ENCODE measurements at regions not wholly inside any gene's neighbourhood (a gene's known extent, or its start where the extent isn't known, plus 50 kb on each side); places are given as distances from the start of the nearest gene placed in this dataset.
A peak's percentile ranks its signal among the peaks of the same experiment; 100 is the strongest.

- Histone ChIP-seq H3K9me3 (ENCODE audit: low read length) (no peaks in the 10 kb centered on the region), H3K36me3 (ENCODE audit: insufficient read depth, low read length) (no peaks in the 10 kb centered on the region), H3K27ac (ENCODE audit: low read depth, low read length) (no peak overlapping the region), H3K4me3 (ENCODE audit: low read length) (no peak overlapping the region), H3K27me3 (ENCODE audit: insufficient read depth, low read length, poor library complexity, severe bottlenecking) (no peaks in the 10 kb centered on the region), H3K4me1 (ENCODE audit: insufficient read depth, low read length) (peaks cover 10% of the 10 kb centered on the region)
- Mint-ChIP-seq H3K27me3 (peaks cover 14 to 27% of the 10 kb centered on the region in 2 donors), H3K4me1 (peaks cover 10 to 12% (median 10%) of the 10 kb centered on the region in 3 donors), H3K4me3 (no peak overlapping the region), H3K27ac (peak overlapping the region in 2 of 8 donors; percentile 66 to 93), H3K36me3 (no peaks in the 10 kb centered on the region), H3K9me3 (no peaks in the 10 kb centered on the region)
- POLR2A ChIA-PET = no interaction called here
- no peak for DNase-seq
- CTCF ChIA-PET = no interaction called here
These were observed 66.3 kb upstream of the NCOR2 start for GRCh38 chr12:124633365-124634362.

GRCh38 chr12:124632519-124632984 is 65.1 kb upstream of the NCOR2 start:
- Mint-ChIP-seq H3K4me3 (peak overlapping the region in 1 of 7 donors; percentile 77), H3K4me1 (peaks cover 10 to 12% (median 10%) of the 10 kb centered on the region in 3 donors), H3K27me3 (peaks cover 12 to 21% of the 10 kb centered on the region in 2 donors), H3K27ac (peak overlapping the region in 1 of 8 donors; percentile 93), H3K36me3 (no peaks in the 10 kb centered on the region), H3K9me3 (no peaks in the 10 kb centered on the region)
- no peak overlapping the region for H3K27ac ChIP-seq (ENCODE audit: low read depth, low read length)
- no peaks in the 10 kb centered on the region for H3K36me3 ChIP-seq (ENCODE audit: insufficient read depth, low read length)
- H3K27me3 ChIP-seq (ENCODE audit: insufficient read depth, low read length, poor library complexity, severe bottlenecking) = no peaks in the 10 kb centered on the region
- no peaks in the 10 kb centered on the region for H3K9me3 ChIP-seq (ENCODE audit: low read length)
- ChIA-PET POLR2A (no interaction called here), CTCF (no interaction called here)
- no peak overlapping the region for H3K4me3 ChIP-seq (ENCODE audit: low read length)
- peaks cover 10% of the 10 kb centered on the region for H3K4me1 ChIP-seq (ENCODE audit: insufficient read depth, low read length)
- no peak for DNase-seq

- CTCF ChIA-PET = no interaction called here
- H3K27me3 ChIP-seq (ENCODE audit: insufficient read depth, low read length, poor library complexity, severe bottlenecking) = no peaks in the 10 kb centered on the region
These were observed 64.4 kb upstream of the NCOR2 start for GRCh38 chr12:124631681-124632256.

DNA sequence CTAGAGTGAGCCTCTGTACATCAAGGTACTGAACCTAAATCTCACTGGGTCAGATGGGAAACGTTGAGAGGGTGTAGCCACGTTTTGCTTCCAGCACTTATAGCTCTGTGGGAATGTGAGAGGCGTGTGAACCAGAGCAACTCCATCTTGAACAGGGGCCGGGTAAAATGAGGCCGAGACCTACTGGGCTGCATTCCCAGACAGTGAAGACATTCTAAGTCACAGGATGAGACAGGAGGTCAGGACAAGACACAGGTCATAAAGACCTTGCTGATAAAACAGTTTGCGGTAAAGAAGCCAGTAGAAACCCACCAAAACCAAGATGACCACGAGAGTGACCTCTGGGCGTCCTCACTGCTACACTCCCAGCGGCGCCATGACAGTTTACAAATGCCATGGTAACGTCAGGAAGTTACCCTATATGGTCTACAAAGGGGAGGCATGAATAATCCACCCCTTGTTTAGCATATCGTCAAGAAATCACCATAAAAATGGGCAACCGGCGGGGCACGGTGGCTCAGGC is 63.4 kb upstream of the NCOR2 start:
- H3K27me3 ChIP-seq (ENCODE audit: insufficient read depth, low read length, poor library complexity, severe bottlenecking) = no peaks in the 10 kb centered on the region
- ChIA-PET POLR2A (no interaction called here), CTCF (no interaction called here)
- Mint-ChIP-seq H3K27me3 (peaks cover 12 to 14% of the 10 kb centered on the region in 2 donors), H3K36me3 (no peaks in the 10 kb centered on the region), H3K4me1 (peaks cover under 1% of the 10 kb centered on the region in 3 donors), H3K4me3 (no peak overlapping the region), H3K27ac (no peak overlapping the region), H3K9me3 (no peaks in the 10 kb centered on the region)
- no peaks in the 10 kb centered on the region for H3K36me3 ChIP-seq (ENCODE audit: insufficient read depth, low read length)
- H3K4me1 ChIP-seq (ENCODE audit: insufficient read depth, low read length) = peaks cover under 1% of the 10 kb centered on the region
- no peaks in the 10 kb centered on the region for H3K9me3 ChIP-seq (ENCODE audit: low read length)
- DNase-seq = no peak
- no peak overlapping the region for H3K27ac ChIP-seq (ENCODE audit: low read depth, low read length)
- H3K4me3 ChIP-seq (ENCODE audit: low read length) = no peak overlapping the region

More at GRCh38 chr12:124631681-124632256, 64.4 kb upstream of the NCOR2 start:
- no peaks in the 10 kb centered on the region for H3K9me3 ChIP-seq (ENCODE audit: low read length)
- no peak overlapping the region for H3K27ac Mint-ChIP-seq
- H3K4me1 Mint-ChIP-seq = peaks cover 10% of the 10 kb centered on the region in 3 donors
- no peaks in the 10 kb centered on the region for H3K36me3 ChIP-seq (ENCODE audit: insufficient read depth, low read length)
- no peak for DNase-seq
- H3K9me3 Mint-ChIP-seq = no peaks in the 10 kb centered on the region
- no peaks in the 10 kb centered on the region for H3K36me3 Mint-ChIP-seq
- no peak overlapping the region for H3K4me3 ChIP-seq (ENCODE audit: low read length)
- H3K4me1 ChIP-seq (ENCODE audit: insufficient read depth, low read length) = peaks cover 9% of the 10 kb centered on the region
- POLR2A ChIA-PET = no interaction called here
- H3K27me3 Mint-ChIP-seq = peaks cover 12 to 20% of the 10 kb centered on the region in 2 donors
- H3K4me3 Mint-ChIP-seq = no peak overlapping the region
- no peak overlapping the region for H3K27ac ChIP-seq (ENCODE audit: low read depth, low read length)

- CTCF ChIA-PET = no interaction called here
- H3K4me1 Mint-ChIP-seq = no peaks in the 10 kb centered on the region
- Histone ChIP-seq H3K4me1 (ENCODE audit: insufficient read depth, low read length) (no peaks in the 10 kb centered on the region), H3K4me3 (ENCODE audit: low read length) (no peak overlapping the region), H3K9me3 (ENCODE audit: low read length) (no peaks in the 10 kb centered on the region), H3K36me3 (ENCODE audit: insufficient read depth, low read length) (no peaks in the 10 kb centered on the region), H3K27ac (ENCODE audit: low read depth, low read length) (no peak overlapping the region), H3K27me3 (ENCODE audit: insufficient read depth, low read length, poor library complexity, severe bottlenecking) (no peaks in the 10 kb centered on the region)
- no peaks in the 10 kb centered on the region for H3K9me3 Mint-ChIP-seq
- no peaks in the 10 kb centered on the region for H3K36me3 Mint-ChIP-seq
- DNase-seq = no peak
- H3K27ac Mint-ChIP-seq = no peak overlapping the region
- POLR2A ChIA-PET = no interaction called here
- H3K4me3 Mint-ChIP-seq = no peak overlapping the region
- H3K27me3 Mint-ChIP-seq = peaks cover 9 to 14% of the 10 kb centered on the region in 2 donors
These were observed 62.5 kb upstream of the NCOR2 start for GRCh38 chr12:124629789-124630480.

- no peak for DNase-seq
- Mint-ChIP-seq H3K36me3 (no peaks in the 10 kb centered on the region), H3K4me3 (no peak overlapping the region), H3K4me1 (no peaks in the 10 kb centered on the region), H3K27me3 (peaks cover 6 to 14% of the 10 kb centered on the region in 2 donors), H3K27ac (no peak overlapping the region), H3K9me3 (no peaks in the 10 kb centered on the region)
- Histone ChIP-seq H3K36me3 (ENCODE audit: insufficient read depth, low read length) (no peaks in the 10 kb centered on the region), H3K9me3 (ENCODE audit: low read length) (no peaks in the 10 kb centered on the region), H3K4me3 (ENCODE audit: low read length) (no peak overlapping the region), H3K4me1 (ENCODE audit: insufficient read depth, low read length) (no peaks in the 10 kb centered on the region), H3K27me3 (ENCODE audit: insufficient read depth, low read length, poor library complexity, severe bottlenecking) (no peaks in the 10 kb centered on the region), H3K27ac (ENCODE audit: low read depth, low read length) (no peak overlapping the region)
- POLR2A ChIA-PET = no interaction called here
- CTCF ChIA-PET = interaction anchor here (0.7 kb wide), 1 partner anchor 26 kb away, joined by 3 read pairs; no protein-coding TSS in a partner anchor
These were observed 61.7 kb upstream of the NCOR2 start for GRCh38 chr12:124629117-124629516.

DNA sequence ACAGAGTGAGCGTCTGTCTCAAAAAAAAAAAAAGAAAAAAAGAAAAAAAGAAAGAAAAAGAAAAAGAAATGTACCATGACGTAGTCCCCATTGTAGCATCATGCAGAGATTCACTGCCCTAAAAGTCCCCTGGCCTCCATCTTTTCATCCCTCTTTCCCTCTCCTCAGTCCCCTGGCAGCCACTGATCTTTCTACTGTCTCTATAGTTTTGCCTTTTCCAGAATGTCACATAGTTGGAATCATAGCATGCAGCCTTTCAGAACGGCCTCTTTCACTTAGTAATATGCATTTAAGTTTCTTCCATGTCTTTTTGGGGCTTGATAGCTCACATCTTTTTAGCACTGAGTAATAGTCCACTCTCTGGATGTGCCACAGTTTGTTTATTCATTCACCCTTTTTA is 60.5 kb upstream of the NCOR2 start:
- POLR2A ChIA-PET = no interaction called here
- CTCF ChIA-PET = no interaction called here
- H3K4me1 Mint-ChIP-seq = no peaks in the 10 kb centered on the region

More for the DNA sequence above, 60.5 kb upstream of the NCOR2 start:
- no peaks in the 10 kb centered on the region for H3K4me1 ChIP-seq (ENCODE audit: insufficient read depth, low read length)
- Mint-ChIP-seq H3K4me3 (no peak overlapping the region), H3K9me3 (no peaks in the 10 kb centered on the region), H3K36me3 (no peaks in the 10 kb centered on the region), H3K27me3 (peaks cover 0 to 2% of the 10 kb centered on the region in 2 donors), H3K27ac (no peak overlapping the region)
- DNase-seq = no peak
- no peaks in the 10 kb centered on the region for H3K27me3 ChIP-seq (ENCODE audit: insufficient read depth, low read length, poor library complexity, severe bottlenecking)
- no peaks in the 10 kb centered on the region for H3K36me3 ChIP-seq (ENCODE audit: insufficient read depth, low read length)
- H3K9me3 ChIP-seq (ENCODE audit: low read length) = no peaks in the 10 kb centered on the region
- no peak overlapping the region for H3K4me3 ChIP-seq (ENCODE audit: low read length)
- no peak overlapping the region for H3K27ac ChIP-seq (ENCODE audit: low read depth, low read length)
